NCI-H69 (cell line): ENCODE measurements at regions not wholly inside any gene's neighbourhood (a gene's known extent, or its start where the extent isn't known, plus 50 kb on each side); places are given as distances from the start of the nearest gene placed in this dataset.

ENCODE experiments used
- DNase-seq: peaks from one replicate; lab custom pipeline; 2025; lab: John Stamatoyannopoulos, UW

DNA sequence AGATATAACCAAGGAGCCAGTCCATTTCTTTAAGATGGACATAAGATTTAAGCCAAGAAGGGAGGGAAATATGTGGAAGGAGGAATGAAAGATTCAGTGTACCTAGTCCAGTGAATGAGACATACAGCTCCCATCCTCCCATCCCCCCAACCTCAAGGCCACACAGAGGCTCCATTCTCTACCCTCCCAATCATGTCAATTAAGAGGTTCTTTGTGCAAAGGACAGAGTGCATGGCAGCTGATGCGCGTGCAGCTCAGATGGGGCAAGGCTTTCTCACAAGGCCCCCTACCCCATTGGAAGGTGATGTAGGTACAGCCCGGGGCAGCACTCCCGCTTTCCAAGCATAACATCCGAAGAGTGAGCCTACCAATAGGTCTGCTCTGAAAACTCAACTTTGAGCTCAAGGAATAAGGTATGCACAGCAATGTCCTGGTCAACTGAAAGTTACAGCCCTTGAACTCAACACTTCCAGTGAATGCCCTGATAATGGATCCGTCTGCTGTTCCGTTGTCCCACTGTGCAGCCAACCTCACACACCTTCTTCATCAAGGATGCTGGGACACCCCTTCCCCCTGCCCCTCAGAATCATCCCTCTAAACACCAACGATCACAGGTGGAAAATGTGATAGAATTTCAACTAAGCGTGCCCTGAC lies 458.1 kb downstream of the SOX9 start:
- DNase-seq, result peak; percentile 34

DNA sequence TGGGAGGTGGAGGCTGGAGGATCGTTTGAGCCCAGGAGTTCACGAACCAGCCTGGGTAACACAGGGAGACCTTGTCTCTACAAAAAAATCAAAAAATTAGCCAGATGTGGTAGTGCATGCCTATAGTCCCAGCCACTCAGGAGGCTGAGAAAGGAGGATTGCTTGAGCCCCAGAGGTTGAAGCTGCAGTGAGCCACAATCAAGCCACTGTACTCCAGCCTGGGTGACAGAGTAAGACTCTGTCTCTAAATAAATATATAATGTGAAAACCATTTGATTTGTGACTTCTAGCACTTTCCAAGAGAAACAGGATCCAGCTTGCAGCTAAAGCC lies 459.1 kb downstream of the SOX9 start:
- no peak for DNase-seq

DNA sequence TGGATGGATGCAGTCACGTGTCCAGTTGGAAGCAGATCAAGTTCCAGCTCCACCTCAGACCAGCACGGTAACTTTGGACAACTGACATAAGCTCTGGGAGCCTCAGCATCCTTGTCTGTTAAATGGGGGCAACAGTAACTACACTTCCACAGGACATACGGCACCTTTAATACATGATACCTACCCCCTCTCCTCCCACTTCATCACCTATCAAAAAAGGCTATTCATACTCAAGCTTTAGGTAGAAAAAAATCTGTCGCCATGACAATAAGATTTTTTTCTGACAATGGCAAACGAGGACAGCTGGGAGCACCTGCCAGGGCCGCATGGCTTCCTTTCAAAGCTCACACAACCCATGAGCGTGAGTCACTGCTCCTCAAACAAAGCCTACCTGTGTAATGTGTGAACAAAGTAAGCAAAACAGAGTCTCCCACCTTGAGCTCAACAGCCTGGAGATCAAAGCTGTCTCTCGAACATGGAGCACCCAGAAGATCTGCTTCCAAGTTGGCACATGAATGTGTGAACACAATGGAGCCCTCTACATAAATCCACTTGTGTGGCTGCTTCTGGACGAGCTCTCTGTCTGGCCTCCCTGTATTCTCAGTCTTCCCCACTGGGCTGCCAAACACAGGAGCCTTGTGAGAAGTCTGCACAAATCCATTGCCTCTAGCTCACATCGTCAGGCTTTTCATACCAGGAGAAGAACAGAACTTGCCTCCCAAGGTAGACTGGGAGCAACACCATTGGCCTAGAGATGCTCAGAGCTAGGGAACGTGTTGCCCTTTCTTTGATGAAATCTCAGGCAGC lies 459.7 kb downstream of the SOX9 start:
- peak; percentile 97 for DNase-seq

DNA sequence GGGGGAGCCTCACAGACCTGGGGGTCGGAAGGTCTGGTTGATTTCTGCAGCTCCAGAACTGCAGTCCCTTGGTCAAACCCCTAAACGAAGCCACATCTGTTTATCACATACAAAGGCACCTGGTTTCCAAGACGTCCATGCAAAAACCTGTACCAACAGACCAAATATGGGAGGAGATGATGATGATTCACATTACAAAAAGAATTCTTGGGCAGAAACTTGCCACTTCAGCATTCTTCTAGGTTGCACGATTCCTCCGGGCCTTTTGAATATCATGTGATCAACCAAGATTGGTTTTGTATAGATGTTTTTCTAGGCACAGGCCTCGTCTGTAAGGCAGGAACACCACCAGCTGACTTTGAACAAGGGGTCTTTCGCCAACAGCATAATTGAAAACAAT lies 466.3 kb downstream of the SOX9 start:
- DNase-seq, result no peak

DNA sequence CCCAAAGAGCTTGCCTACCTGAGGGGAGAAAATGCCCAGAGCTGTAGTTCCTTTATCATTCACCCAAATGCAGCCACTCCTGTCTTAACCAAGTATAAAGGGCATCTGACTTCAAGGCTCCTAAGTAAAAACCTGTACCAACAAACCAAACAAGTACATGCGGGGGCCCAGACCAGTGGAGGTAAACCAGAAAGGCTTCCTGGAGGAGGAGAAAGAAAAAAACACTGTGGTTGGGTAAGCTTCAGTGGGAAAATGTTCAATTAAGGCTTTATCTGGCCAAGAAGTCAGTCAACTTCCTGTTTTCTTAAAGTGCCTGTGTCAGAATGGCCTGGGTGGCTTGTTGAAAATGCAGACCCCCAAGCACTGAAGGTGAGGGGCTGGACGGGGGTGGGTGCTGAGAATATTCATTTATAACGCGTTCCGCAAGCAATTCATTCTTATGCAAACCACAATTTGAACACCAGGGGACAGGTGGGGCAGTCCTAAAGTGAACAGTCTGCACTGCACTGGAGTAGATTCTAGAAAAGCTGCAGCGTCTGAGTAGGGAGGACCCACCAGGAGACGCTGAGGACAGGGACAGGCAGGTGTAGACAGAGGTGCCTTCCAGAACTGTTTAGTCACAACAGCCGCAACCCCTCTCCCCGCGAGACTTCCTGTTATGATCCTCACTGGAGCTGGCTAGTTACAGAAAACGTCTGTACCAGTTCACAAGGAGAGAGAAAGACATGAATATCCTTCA lies 467.1 kb downstream of the SOX9 start:
- DNase-seq, result peak; percentile 86

DNA sequence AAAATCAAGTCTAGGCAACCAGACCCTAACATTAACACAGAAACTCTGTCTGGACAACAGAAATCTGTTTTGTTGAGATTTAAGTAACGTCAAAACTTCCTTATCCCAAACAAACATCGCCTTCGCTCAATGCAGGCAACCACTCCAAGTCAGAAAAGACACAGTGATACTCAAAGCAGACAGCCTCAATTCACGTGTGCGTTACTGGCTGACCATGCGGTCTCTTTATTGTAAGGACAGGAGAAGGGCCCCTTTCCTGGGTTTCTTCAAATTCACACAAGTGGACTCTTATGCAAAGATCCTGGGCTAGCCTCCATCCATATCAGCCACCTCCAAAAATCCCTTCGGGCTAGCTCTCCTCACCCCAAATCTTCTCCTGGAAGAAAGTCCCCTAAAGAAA lies 467.7 kb downstream of the SOX9 start:
- DNase-seq, result peak; percentile 72

DNA sequence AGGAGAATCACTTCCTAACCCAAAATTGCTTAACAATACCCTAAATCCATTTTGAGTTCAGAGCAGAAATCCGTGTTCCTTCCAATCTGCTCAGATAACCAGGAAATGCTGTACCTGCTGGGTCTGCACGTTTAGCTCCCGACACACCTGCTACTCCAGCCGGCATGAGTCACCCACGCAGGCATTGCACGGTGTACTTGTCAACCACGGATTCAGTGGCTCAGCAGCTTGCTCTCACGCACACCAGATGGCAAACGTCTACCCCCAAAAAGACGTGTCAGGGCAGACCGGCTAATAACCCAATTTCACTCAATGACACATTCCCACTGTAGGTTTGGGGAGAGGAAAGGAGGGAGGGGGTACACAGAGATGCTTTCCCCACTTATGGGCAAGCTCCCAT lies 468.1 kb downstream of the SOX9 start:
- peak; percentile 93 for DNase-seq

DNA sequence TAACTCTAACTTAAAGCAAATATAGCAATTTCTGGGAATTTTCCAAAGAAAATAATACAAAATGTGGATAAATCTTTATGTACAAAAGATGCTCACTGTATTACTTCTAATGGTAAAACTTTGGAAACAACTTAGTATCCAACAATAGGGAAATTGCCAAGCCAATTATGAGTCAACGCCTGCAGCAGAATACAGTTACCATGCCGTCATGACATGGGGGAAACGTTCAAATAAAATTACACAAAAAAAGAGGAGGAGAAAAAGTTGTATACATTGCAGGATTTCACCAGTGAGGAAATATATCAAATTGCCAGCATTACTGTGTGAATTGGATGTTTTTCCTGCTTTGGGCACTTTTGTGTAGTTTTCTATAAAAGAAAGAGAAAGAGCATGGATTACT lies 469.6 kb downstream of the SOX9 start:
- peak; percentile 69 for DNase-seq

DNA sequence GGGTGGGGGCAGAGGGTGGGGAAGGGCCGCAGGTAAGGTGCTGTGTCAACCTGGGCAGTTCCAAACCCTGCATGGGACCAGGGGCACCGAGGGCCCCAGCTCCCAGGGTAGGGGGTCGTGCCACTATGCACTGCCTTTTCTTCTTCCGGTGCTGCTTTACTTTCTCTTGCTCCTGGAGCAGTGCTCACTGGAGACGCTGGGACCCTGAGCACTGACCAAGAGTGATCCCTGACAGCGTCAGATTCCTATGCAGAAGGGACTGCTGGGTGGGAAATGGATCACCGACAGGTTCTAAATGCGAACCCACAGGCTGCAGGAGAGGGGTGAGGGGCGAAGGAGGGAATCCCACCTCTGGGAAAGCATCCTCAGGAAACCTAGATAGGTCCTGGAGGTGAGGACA lies 470.1 kb downstream of the SOX9 start:
- DNase-seq, result peak; percentile 65

DNA sequence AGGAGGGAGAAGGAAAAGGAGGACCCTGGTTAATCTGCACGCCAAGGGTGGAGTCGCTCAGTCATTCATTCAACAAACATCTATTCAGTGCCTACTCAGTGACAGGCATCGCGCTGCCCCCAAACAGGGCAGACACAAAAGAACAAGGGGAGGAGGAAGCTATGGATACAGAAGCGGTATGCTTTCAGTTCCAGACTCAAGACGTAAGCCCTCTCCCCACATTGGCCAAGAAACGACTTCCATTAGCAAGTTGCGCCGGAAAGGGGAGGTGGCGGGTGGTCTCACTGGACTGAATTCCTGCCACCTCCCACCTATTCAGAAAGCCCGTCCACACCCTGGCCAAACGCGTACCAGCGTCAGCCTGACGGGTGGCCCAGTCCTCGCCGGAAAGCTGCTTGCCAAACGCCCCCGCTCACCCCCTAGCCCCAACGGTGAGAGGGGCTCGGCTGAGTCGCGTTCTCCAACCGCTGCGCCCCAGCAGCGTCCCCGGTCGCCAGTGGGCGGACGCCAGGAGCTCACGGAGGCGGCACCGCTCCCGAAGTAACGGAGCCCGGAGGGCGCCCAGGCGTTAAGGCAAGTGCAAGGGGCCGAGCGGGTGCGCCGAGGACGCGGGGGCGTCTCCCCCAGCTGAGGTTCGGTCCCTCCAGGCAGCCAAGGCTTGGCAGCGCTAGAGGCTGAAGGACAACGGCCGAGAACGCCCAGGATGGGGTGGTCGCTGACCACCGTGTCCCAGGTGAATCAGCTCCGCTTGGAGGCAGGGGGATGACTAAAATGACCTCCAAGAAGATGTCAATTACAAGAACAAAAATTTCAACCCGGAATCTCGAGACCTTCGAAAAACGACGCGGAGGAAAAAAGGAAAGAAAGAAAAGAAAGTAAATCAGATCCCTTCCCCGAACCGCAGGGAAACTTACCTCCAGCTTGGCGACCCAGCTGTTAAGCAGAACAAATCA lies 470.7 kb downstream of the SOX9 start:
- peak; percentile 78 for DNase-seq

DNA sequence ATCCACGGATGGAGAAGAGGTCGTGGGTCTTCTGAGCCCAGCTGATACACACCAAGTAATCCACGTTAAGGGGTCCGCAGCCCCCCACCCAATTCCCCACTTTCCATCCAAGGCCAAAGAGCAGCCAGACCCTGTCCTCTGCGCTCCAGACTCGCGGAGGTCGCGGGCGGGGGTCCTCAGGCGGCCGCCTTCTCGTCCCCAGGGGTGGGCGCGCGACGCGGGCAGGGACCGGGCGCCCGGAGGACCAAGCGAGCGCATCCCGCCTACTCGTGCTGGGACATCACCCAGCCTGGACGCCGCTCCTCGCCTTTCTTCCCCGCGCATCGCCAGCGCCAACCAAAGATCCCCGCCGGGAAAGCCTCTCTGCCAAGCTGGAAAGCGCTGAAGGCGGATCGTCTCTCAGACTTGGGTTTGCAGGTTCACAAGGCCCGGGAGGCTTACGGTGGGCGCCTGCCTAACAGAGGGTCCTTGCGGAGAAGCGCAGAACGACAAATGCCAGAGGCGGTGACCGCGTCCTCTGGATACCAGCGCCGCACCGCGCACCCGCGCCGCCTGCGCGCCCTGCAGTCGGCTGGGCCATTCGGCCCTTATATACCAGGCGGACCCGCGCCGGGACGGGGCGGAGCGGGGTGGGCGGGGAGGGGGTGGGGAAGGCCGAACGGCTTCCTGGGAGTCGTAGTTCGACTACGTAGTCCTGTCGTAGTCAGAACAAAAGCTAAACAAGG lies 471.6 kb downstream of the SOX9 start:
- peak; percentile 93 for DNase-seq

DNA sequence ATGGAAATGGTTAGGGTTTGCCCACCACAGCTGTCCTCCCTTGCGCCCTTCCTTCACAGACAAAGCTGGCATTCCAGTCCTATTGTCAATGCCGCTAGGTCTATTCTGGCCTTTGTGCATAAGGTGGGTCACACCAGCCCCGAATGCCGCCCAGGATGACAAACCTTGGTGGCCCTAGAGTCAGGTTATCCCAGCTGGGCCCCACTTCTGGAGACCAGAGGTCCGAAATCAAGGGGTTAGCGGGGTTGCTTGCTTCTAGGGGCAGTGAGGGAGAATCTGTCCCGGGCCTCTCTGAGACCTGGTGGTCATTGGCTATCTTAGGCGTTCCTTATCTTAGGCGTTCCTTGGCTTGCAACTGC lies 472.1 kb downstream of the SOX9 start:
- DNase-seq, result no peak

DNA sequence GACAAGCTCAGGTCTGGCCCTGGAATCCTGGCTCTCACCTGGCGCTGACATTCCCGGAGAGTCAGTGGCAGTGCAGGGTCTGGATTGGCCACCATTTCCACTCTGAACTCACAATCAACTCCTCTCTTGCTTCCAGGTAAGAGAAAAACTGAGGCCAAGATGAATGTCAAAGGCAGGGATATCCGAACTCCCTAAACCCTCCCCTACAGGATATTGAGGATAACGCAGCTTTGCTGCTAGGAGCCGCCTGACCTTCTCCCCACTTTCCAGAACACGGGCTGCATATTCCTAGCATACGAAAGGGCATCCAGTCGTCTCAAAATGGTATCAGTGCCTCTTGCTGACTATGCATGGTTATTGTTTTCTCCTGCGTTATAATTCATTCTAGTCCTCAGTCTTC lies 473.4 kb downstream of the SOX9 start:
- DNase-seq, result no peak
